Mesendoderm (in vitro differentiated cells): ENCODE measurements at regions not wholly inside any gene's neighbourhood (a gene's known extent, or its start where the extent isn't known, plus 50 kb on each side); places are given as distances from the start of the nearest gene placed in this dataset.
"Not testable (repeated sequence)": the region's sequence is repeated elsewhere in the genome, so short reads cannot be mapped to it uniquely, and the experiment has no call there.

Experiments used
- DNase-seq: peaks from one replicate; pipeline ENCODE4 v3.0.0; 2013
- H2AK5ac ChIP-seq: 2 replicates; pipeline ENCODE4 v1.6.1; 2013; ENCODE audit warnings: low read length, inconsistent platforms
- H2BK120ac ChIP-seq: 2 replicates; pipeline ENCODE4 v1.6.1; 2013; ENCODE audit warnings: low read depth, mild to moderate bottlenecking, low read length, moderate library complexity, mixed read lengths
- H2BK15ac ChIP-seq: replicated peaks from 2 replicates; pipeline ENCODE4 v1.6.1; 2013; ENCODE audit warnings: low read depth, mild to moderate bottlenecking, moderate library complexity
- H2BK5ac ChIP-seq: 2 replicates; pipeline ENCODE4 v1.6.1; 2013; ENCODE audit warnings: low read length, inconsistent platforms
- H3K18ac ChIP-seq: 2 replicates; pipeline ENCODE4 v1.6.1; 2013; ENCODE audit warnings: mild to moderate bottlenecking, low read length, mixed read lengths
- H3K23ac ChIP-seq: one replicate; pipeline ENCODE4 v1.6.1; 2013; ENCODE audit warnings: low read length
- H3K27ac ChIP-seq: 2 replicates; pipeline ENCODE4 v1.5.1; 2013; ENCODE audit warnings: low read depth, mild to moderate bottlenecking, inconsistent platforms, low read length, moderate library complexity
- H3K27me3 ChIP-seq: 2 replicates; pipeline ENCODE4 v1.6.1; 2013; ENCODE audit warnings: low read length, control low read depth, mild to moderate bottlenecking, inconsistent platforms; ENCODE audit not compliant: insufficient read depth, poor library complexity
- H3K36me3 ChIP-seq: 2 replicates; pipeline ENCODE4 v1.6.1; 2013; ENCODE audit warnings: low read length, inconsistent platforms; ENCODE audit not compliant: control insufficient read depth, insufficient read depth
- H3K4ac ChIP-seq: one replicate; pipeline ENCODE4 v1.6.1; 2013; ENCODE audit warnings: low read depth, mild to moderate bottlenecking, low read length, moderate library complexity
- H3K4me1 ChIP-seq: 2 replicates; pipeline ENCODE4 v1.6.1; 2013; ENCODE audit warnings: low read depth, low read length, inconsistent platforms; ENCODE audit not compliant: control insufficient read depth
- H3K4me2 ChIP-seq: 2 replicates; pipeline ENCODE4 v1.6.1; 2013; ENCODE audit warnings: low read length
- H3K4me3 ChIP-seq: 2 replicates; pipeline ENCODE4 v1.5.1; 2013; ENCODE audit warnings: mild to moderate bottlenecking, low read length
- H3K56ac ChIP-seq: one replicate; pipeline ENCODE4 v1.6.1; 2013; ENCODE audit warnings: low read length
- H3K79me1 ChIP-seq: 2 replicates; pipeline ENCODE4 v1.6.1; 2013; ENCODE audit warnings: low read length, inconsistent platforms
- H3K79me2 ChIP-seq: 2 replicates; pipeline ENCODE4 v1.6.1; 2013; ENCODE audit warnings: mild to moderate bottlenecking, low read length; ENCODE audit not compliant: control insufficient read depth, insufficient read depth
- H3K9ac ChIP-seq: 2 replicates; pipeline ENCODE4 v1.6.1; 2013; ENCODE audit warnings: low read length, inconsistent platforms
- H4K5ac ChIP-seq: one replicate; pipeline ENCODE4 v1.6.1; 2013; ENCODE audit warnings: low read length
- H4K8ac ChIP-seq: one replicate; pipeline ENCODE4 v1.6.1; 2013; ENCODE audit warnings: low read depth, mild to moderate bottlenecking, control low read depth, low read length, moderate library complexity
- WGBS: extraction: QIAGEN DNeasy Blood & Tissue Kit; methylation state at CpG from one replicate; pipeline ENCODE4 v1.1.7; 2013; ENCODE audit warnings: low lambda C conversion rate, missing lambda C conversion rate; ENCODE audit not compliant: insufficient coverage; ENCODE audit errors: extremely low coverage; 5-methylcytosine and 5-hydroxymethylcytosine counted together

DNA sequence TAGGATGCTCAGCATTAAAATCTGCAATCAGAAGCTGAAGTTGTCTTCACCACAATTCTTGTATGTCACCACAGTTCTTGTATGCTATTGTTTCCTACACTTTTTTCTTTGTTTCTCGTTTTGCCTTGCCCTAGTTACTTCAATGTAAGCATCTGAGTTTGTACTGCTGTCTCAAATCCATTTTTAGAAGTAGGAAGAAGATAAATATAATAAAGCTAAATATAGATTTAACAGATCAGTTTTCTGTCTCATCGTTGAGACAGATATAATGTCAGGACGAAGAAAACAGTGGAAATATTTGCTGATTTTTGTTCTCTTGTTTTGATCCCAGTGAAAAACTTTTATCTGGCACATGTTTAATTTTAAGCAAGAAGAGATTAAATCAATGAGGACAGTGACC, 318.0 kb downstream of the QKI start:
- no peaks in the 10 kb centered on the region for H3K27me3 ChIP-seq
- no peak overlapping the region for H3K27ac ChIP-seq
- H3K4me3 ChIP-seq = no peak overlapping the region
- H2BK15ac ChIP-seq = no peak overlapping the region
- H4K5ac ChIP-seq = no peak overlapping the region
- H3K4ac ChIP-seq = no peak overlapping the region
- H4K8ac ChIP-seq = no peak overlapping the region
- H3K23ac ChIP-seq = no peak overlapping the region
- no peaks in the 10 kb centered on the region for H3K4me1 ChIP-seq
- H2AK5ac ChIP-seq = no peak overlapping the region
- no peaks in the 10 kb centered on the region for H3K79me2 ChIP-seq
- no peak overlapping the region for H3K9ac ChIP-seq
- no peak for DNase-seq
- no CpG with 5 or more reads among the region's 3 CpGs for WGBS
- no peak overlapping the region for H3K56ac ChIP-seq
- no peaks in the 10 kb centered on the region for H3K79me1 ChIP-seq
- H3K18ac ChIP-seq = no peak overlapping the region
- H2BK120ac ChIP-seq = no peak overlapping the region
- no peak overlapping the region for H3K4me2 ChIP-seq
- H3K36me3 ChIP-seq = no peaks in the 10 kb centered on the region
- no peak overlapping the region for H2BK5ac ChIP-seq

DNA sequence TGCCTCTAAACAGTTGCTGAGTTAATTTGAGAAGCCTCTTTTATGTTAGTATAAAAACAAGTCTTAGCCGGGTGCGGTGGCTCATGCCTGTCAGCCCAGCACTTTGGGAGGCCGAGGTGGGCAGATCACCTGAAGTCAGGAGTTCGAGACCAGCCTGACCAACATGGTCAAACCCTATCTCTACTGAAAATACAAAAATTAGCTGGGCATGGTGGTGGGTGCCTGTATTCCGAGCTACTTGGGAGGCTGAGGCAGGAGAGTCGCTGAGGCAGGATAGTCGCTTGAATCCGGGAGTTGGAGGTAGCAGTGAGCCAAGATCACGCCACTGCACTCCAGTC, 317.5 kb downstream of the QKI start:
- not testable (repeated sequence) for H3K56ac ChIP-seq, H3K79me2 ChIP-seq, H4K5ac ChIP-seq, H3K9ac ChIP-seq, H3K79me1 ChIP-seq, H3K23ac ChIP-seq, DNase-seq, H3K4me1 ChIP-seq, H3K27ac ChIP-seq, H3K4me3 ChIP-seq, H2AK5ac ChIP-seq, H2BK15ac ChIP-seq, H3K27me3 ChIP-seq, H3K4ac ChIP-seq, H3K36me3 ChIP-seq, H3K4me2 ChIP-seq, H2BK120ac ChIP-seq, H3K18ac ChIP-seq, H2BK5ac ChIP-seq, H4K8ac ChIP-seq
- WGBS = no CpG with 5 or more reads among the region's 9 CpGs

DNA sequence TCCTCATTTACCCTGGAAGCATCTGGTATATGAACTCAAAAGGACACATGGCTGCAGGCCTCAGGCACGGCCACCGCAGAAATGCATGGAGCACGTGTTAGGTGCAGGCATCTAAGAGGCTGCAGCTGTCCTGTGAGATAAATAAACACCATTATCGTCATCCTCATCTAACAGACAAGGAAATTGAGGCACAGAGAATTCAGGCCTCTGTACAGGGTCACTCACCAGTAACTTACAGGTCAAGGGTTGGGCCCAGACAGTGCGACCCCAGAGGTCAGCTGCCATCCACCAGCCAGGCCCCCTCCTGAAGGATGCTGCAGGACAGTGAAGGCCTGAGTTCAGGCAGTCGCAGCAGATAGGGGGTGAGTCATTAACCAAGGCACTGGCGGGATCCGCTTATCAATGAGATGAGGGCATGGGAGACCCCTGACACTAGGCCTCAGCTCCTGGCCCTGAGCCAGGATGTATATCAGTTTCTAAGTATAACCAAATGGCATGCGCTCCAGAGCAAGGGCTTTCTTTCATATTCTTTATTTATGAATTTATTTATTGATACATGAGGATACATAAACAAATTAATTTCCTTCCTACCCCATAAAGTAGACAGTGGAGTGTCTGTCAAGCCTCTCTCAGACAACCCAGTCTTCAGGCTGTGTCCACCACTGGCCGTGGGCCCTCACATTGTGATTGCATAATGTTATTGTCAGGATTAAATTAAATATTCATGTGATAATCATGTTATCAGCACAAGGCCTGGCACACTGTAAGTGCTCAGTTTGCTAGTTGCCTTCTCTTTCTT, 316.9 kb downstream of the QKI start:
- Histone ChIP-seq H3K4me3 (no peak overlapping the region), H3K4ac (no peak overlapping the region), H2BK120ac (no peak overlapping the region), H3K4me2 (no peak overlapping the region), H3K18ac (no peak overlapping the region), H3K56ac (no peak overlapping the region), H3K79me2 (no peaks in the 10 kb centered on the region), H4K8ac (no peak overlapping the region), H3K27ac (no peak overlapping the region), H3K79me1 (no peaks in the 10 kb centered on the region), H3K4me1 (no peaks in the 10 kb centered on the region), H3K9ac (no peak overlapping the region), H4K5ac (no peak overlapping the region), H2BK15ac (no peak overlapping the region), H3K23ac (no peak overlapping the region), H2BK5ac (no peak overlapping the region), H3K36me3 (no peaks in the 10 kb centered on the region), H3K27me3 (no peaks in the 10 kb centered on the region), H2AK5ac (no peak overlapping the region)
- no peak for DNase-seq
- no CpG with 5 or more reads among the region's 10 CpGs for WGBS

DNA sequence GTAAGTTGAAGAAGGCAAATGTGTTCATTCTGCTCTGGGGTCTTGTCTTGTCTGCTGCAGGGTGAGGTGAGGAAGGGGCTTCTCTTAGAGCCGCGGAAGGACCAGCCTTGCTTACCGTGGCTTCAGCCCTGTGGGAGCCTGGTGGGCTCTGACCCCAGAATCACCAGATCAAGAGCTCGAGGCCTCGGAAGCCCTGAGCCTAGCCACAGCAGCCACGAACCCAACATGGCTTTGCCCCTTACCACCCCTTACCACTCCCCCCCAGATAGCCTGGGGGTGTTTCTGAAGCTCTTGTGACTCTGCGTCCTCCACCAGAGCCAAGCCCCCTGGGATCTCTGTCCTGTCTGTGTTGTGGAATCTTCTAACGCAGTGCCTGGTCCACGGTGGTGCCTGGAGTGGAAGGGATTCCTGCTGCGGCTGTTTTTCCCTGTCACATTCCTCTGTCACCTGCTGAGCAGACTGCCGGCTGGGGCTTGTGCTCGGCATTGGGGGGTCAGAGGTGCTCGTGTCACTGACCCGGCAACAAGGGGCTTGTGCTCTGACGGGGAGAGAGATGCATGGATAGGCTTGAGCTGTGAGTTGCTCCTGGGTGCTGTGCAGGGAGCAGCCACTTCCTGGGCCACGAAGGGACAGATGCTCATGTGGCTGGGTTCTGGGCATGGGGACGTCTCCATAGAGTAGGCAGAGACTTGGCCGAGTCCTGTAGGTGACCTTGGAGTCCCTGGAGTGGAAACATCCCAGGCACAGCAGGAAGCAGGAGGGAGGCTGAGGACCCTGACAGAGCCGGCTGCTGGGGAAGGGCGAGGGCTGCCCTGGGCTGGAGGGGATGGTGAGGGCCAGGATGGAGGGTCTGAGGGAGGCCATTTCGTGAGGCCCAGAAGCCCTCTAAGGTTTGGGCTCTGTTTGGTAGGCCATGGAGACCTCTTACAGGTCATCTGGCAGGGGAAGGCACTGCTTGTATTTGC, 316.0 kb downstream of the QKI start:
- Histone ChIP-seq H2BK120ac (no peak overlapping the region), H3K4me1 (no peaks in the 10 kb centered on the region), H3K56ac (no peak overlapping the region), H4K5ac (no peak overlapping the region), H3K4me3 (no peak overlapping the region), H3K18ac (no peak overlapping the region), H2BK15ac (no peak overlapping the region), H3K4ac (no peak overlapping the region), H3K79me2 (no peaks in the 10 kb centered on the region), H3K4me2 (no peak overlapping the region), H3K9ac (no peak overlapping the region), H3K36me3 (no peaks in the 10 kb centered on the region), H3K27ac (no peak overlapping the region), H4K8ac (no peak overlapping the region), H2AK5ac (no peak overlapping the region), H3K79me1 (no peaks in the 10 kb centered on the region), H3K27me3 (no peaks in the 10 kb centered on the region), H3K23ac (no peak overlapping the region), H2BK5ac (no peak overlapping the region)
- no CpG with 5 or more reads among the region's 21 CpGs for WGBS
- DNase-seq = no peak

DNA sequence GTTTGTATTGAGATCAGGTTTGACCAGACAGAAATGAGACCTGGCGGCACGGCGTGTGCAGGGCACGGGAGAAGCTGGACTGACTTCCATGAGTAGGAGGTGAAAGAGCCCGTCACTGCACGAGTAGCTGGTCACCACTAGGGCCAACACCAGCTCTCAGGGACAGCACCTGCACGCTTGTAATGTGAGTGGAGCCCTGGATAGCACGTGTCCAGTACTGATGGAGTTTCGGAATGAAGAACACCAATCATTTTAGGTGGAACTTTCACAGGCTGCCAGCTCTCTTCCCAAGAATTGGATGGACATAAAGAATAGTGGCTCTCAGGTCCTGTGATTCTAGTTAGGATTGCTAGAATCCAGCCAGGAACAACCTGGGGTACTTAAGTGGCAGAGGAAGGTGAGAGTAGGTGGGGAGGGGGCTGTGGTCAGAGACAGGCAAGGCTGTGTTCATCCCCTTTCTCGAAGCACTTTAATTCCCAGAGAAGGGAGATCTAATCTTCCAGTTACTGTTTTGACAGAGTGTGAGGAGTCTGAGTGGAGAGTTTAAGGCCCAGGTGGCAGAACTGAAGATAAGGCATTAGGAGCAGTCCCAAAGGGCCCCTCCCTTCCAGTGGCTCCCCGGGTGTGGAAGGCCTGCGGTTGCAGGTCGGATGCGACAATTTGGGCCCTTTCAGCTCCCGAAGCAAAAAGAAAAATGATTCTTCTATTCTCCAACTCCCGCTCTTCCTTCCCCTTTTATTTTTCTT, 314.8 kb downstream of the QKI start:
- no peak overlapping the region for H4K8ac ChIP-seq
- H3K18ac ChIP-seq = no peak overlapping the region
- H3K4me1 ChIP-seq = no peaks in the 10 kb centered on the region
- H4K5ac ChIP-seq = no peak overlapping the region
- H3K9ac ChIP-seq = no peak overlapping the region
- no peaks in the 10 kb centered on the region for H3K79me1 ChIP-seq
- H3K36me3 ChIP-seq = no peaks in the 10 kb centered on the region
- no CpG with 5 or more reads among the region's 16 CpGs for WGBS
- no peak overlapping the region for H3K23ac ChIP-seq
- no peak overlapping the region for H3K27ac ChIP-seq
- no peak overlapping the region for H3K4me2 ChIP-seq
- H2BK120ac ChIP-seq = no peak overlapping the region
- no peak overlapping the region for H2BK15ac ChIP-seq
- H3K56ac ChIP-seq = no peak overlapping the region
- no peaks in the 10 kb centered on the region for H3K27me3 ChIP-seq
- no peaks in the 10 kb centered on the region for H3K79me2 ChIP-seq
- no peak overlapping the region for H2AK5ac ChIP-seq
- no peak overlapping the region for H2BK5ac ChIP-seq
- H3K4ac ChIP-seq = no peak overlapping the region
- H3K4me3 ChIP-seq = no peak overlapping the region
- DNase-seq = no peak
